B cell (primary cell): ENCODE measurements at regions not wholly inside any gene's neighbourhood (a gene's known extent, or its start where the extent isn't known, plus 50 kb on each side); places are given as distances from the start of the nearest gene placed in this dataset.
"Not testable (repeated sequence)": the region's sequence is repeated elsewhere in the genome, so short reads cannot be mapped to it uniquely, and the experiment has no call there.

Source experiments
- ATAC-seq: fragments of 200-7000 bp; cut with Tn5 transposase; one replicate; pipeline ENCODE4 v1.10.0; 2021; ENCODE audit warnings: low read depth, mild to moderate bottlenecking, moderate number of reproducible peaks, moderate library complexity
- CTCF ChIA-PET: fragments of 350-600 bp; sonication (Branson Sonifier 250); formaldehyde crosslinking; loops from one replicate; lab custom pipeline; 2021; ENCODE audit warnings: antibody characterized with exemption, inconsistent platforms; lab: Charles Lee
- POLR2A ChIA-PET: fragments of 350-600 bp; sonication (Branson Sonifier 250); formaldehyde crosslinking; loops from one replicate; lab custom pipeline; 2021; ENCODE audit warnings: antibody characterized with exemption; lab: Charles Lee
- DNase-seq: peaks from one replicate; pipeline ENCODE4 v3.0.0; 2013
- H2AFZ ChIP-seq: 2 replicates; pipeline ENCODE4 v1.6.1; 2012; ENCODE audit warnings: mild to moderate bottlenecking, low read depth, low read length; ENCODE audit not compliant: insufficient read depth, poor library complexity, severe bottlenecking
- H3K27ac ChIP-seq, 2 donors: 1 replicate in 1 of 2; 2 replicates in 1 of 2; pipeline ENCODE4 v1.5.1; 2012 to 2013; ENCODE audit warnings: low read length in 2 of 2, mild to moderate bottlenecking in 2 of 2, moderate library complexity in 1 of 2
- H3K27me3 ChIP-seq, 4 experiments: fragments of 200-600 bp in 1 of 4; sonication (generic) in 1 of 4; replicated peaks in 1 of 4; 1 replicate in 2 of 4; 2 replicates in 2 of 4; pipeline versions ENCODE4 v1.6.1 to v1.7.0; 2013 to 2016; ENCODE audit warnings: low read length in 3 of 4, mild to moderate bottlenecking in 2 of 4, mixed read lengths in 1 of 4, moderate library complexity in 1 of 4; ENCODE audit not compliant: insufficient read depth in 4 of 4, control insufficient read depth in 3 of 4; ENCODE audit errors: control extremely low read depth in 1 of 4
- H3K36me3 ChIP-seq, 2 experiments: replicated peaks in 1 of 2; 1 replicate in 1 of 2; 2 replicates in 1 of 2; pipeline versions ENCODE4 v1.6.1 to v1.7.1; 2013; ENCODE audit warnings: low read length in 1 of 2; ENCODE audit not compliant: insufficient read depth in 2 of 2, control insufficient read depth in 1 of 2; ENCODE audit errors: control extremely low read depth in 1 of 2, extremely low read depth in 1 of 2
- H3K4me1 ChIP-seq, 2 donors: fragments of 200-600 bp in 1 of 2; sonication (generic) in 1 of 2; 1 replicate in 1 of 2; 2 replicates in 1 of 2; pipeline versions ENCODE4 v1.5.1 to v1.6.1; 2013 to 2017; ENCODE audit warnings: low read length in 2 of 2; ENCODE audit not compliant: control insufficient read depth in 2 of 2, insufficient read depth in 2 of 2
- H3K4me2 ChIP-seq: replicated peaks from 2 replicates; pipeline ENCODE3; 2012; ENCODE audit warnings: mild to moderate bottlenecking, low read depth, low read length; ENCODE audit not compliant: poor library complexity, severe bottlenecking
- H3K4me3 ChIP-seq, 5 experiments: fragments of 200-600 bp in 1 of 5; sonication (generic) in 1 of 5; 1 replicate in 3 of 5; 2 replicates in 2 of 5; pipeline versions ENCODE4 v1.5.1 to v1.7.0; 2011 to 2016; ENCODE audit warnings: low read length in 4 of 5, mild to moderate bottlenecking in 4 of 5, low read depth in 2 of 5, control low read depth in 1 of 5, moderate library complexity in 1 of 5; ENCODE audit not compliant: insufficient read depth in 1 of 5; ENCODE audit errors: control extremely low read depth in 1 of 5, extremely low read depth in 1 of 5
- H3K79me2 ChIP-seq: fragments of 200-600 bp; sonication (generic); one replicate; pipeline ENCODE4 v1.6.0; 2016; ENCODE audit warnings: low read length; ENCODE audit not compliant: control insufficient read depth, insufficient read depth
- H3K9ac ChIP-seq: fragments of 200-600 bp; sonication (generic); 2 replicates; pipeline ENCODE4 v1.6.1; 2017; ENCODE audit warnings: mild to moderate bottlenecking, low read length, moderate library complexity
- H3K9me3 ChIP-seq, 3 donors: one replicate each; pipeline versions ENCODE4 v1.6.1 to v1.7.1; 2013; ENCODE audit warnings: low read length in 2 of 3; ENCODE audit not compliant: control insufficient read depth in 2 of 3, insufficient read depth in 1 of 3; ENCODE audit errors: control extremely low read depth in 1 of 3
- H4K20me1 ChIP-seq: 2 replicates; pipeline ENCODE4 v1.6.0; 2012; ENCODE audit warnings: mild to moderate bottlenecking, low read length; ENCODE audit not compliant: insufficient read depth, control insufficient read depth, poor library complexity, severe bottlenecking
- H3K27ac Mint-ChIP-seq: one replicate; pipeline ENCODE4 v1.8.0; 2021; ENCODE audit warnings: mixed read lengths
- H3K27me3 Mint-ChIP-seq: one replicate; pipeline ENCODE4 v1.8.0; 2021; ENCODE audit warnings: mixed read lengths
- H3K4me1 Mint-ChIP-seq: one replicate; pipeline ENCODE4 v1.8.0; 2021; ENCODE audit warnings: mixed read lengths
- H3K4me3 Mint-ChIP-seq: one replicate; pipeline ENCODE4 v1.8.0; 2021; ENCODE audit warnings: mixed read lengths
- H3K9me3 Mint-ChIP-seq: one replicate; pipeline ENCODE4 v1.8.0; 2022; ENCODE audit warnings: mixed read lengths; ENCODE audit not compliant: insufficient read depth
- EZH2 ChIP-seq: IDR thresholded peaks from 2 replicates; pipeline ENCODE4 v1.6.1; 2012; ENCODE audit warnings: borderline replicate concordance, low read depth, mild to moderate bottlenecking, moderate library complexity, low read length; ENCODE audit not compliant: insufficient read depth, poor library complexity, severe bottlenecking
- WGBS: methylation state at CpG from one replicate; pipeline ENCODE4 v1.1.5; 2013; ENCODE audit warnings: missing lambda C conversion rate; ENCODE audit not compliant: insufficient coverage; 5-methylcytosine and 5-hydroxymethylcytosine counted together
- intact Hi-C: fragments of 100-400 bp; cut with micrococcal nuclease; formaldehyde crosslinking; loops from one replicate; pipeline ENCODE4 v1.10.0; 2022
- TF ChIP-seq, protein P1 (sequence below): fragments of 200-600 bp; IDR thresholded peaks from one replicate; pipeline ENCODE4 v1.8.0; 2022; ENCODE audit warnings: antibody characterized with exemption, mild to moderate bottlenecking

DNA sequence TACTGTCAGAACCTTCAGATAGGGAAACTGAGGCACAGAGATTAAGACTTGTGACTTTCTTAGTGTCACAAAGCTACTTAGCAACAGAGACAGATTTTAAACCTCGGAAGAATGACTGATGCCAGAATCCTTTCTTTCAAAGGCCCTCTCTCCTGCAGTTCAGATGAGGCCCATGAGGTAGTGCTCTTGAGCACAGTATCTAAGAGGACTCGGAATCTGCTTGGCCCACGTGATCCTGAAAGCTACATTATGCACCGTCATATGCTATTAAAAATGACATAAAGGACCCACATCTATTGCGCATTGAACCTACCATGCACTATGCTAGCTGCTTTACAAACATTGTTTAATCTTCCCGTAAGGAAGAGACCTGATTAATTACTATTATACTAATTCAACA is 355.9 kb downstream of the SFMBT2 start:
- Mint-ChIP-seq H3K9me3 (peaks cover 3% of the 10 kb centered on the region), H3K4me1 (no peaks in the 10 kb centered on the region), H3K4me3 (no peak overlapping the region), H3K27me3 (peaks cover 7% of the 10 kb centered on the region), H3K27ac (no peak overlapping the region)
- Histone ChIP-seq H3K36me3 (no peaks in the 10 kb centered on the region), H3K4me2 (no peak overlapping the region), H3K27me3 (no peaks in the 10 kb centered on the region), H3K4me1 (no peaks in the 10 kb centered on the region), H3K79me2 (no peaks in the 10 kb centered on the region), H3K9me3 (peaks cover 0 to 5% (median 0%) of the 10 kb centered on the region in 3 donors), H3K27ac (no peak overlapping the region), H3K9ac (no peak overlapping the region), H2AFZ (no peak overlapping the region), H3K4me3 (no peak overlapping the region), H4K20me1 (no peaks in the 10 kb centered on the region)
- POLR2A ChIA-PET, result no interaction called here
- TF ChIP-seq, protein P1, sequence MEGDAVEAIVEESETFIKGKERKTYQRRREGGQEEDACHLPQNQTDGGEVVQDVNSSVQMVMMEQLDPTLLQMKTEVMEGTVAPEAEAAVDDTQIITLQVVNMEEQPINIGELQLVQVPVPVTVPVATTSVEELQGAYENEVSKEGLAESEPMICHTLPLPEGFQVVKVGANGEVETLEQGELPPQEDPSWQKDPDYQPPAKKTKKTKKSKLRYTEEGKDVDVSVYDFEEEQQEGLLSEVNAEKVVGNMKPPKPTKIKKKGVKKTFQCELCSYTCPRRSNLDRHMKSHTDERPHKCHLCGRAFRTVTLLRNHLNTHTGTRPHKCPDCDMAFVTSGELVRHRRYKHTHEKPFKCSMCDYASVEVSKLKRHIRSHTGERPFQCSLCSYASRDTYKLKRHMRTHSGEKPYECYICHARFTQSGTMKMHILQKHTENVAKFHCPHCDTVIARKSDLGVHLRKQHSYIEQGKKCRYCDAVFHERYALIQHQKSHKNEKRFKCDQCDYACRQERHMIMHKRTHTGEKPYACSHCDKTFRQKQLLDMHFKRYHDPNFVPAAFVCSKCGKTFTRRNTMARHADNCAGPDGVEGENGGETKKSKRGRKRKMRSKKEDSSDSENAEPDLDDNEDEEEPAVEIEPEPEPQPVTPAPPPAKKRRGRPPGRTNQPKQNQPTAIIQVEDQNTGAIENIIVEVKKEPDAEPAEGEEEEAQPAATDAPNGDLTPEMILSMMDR, result peak; percentile 8
- no peak for TF ChIP-seq EZH2
- intact Hi-C loops, result no loop called here
- no peak for ATAC-seq
- WGBS, result 82% methylated on average over 4 of the region's 6 CpGs
- no peak for DNase-seq
- CTCF ChIA-PET, result no interaction called here

DNA sequence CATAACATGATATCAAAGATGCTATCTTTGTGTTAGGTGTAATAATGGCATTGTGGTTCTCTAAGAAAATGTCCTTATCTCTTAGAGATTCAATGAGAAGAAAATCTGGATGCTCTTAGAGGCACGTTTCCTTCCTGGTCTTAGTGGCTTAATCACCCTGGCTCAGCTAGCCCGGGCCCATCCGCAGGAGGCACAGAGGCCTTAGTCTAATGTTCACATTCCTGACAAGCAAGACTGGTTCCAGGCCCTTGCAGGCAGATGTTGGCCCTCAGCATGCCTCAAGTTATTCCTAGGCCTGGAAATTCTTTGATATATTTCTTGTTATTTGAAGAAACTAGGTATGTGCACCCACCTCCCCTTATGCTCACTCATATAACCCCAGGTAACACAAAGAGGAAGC is 357.6 kb downstream of the SFMBT2 start:
- WGBS, result 100% methylated on average over 3 of the region's 3 CpGs
- Histone ChIP-seq H3K79me2 (no peaks in the 10 kb centered on the region), H3K9me3 (peaks cover 0 to 10% (median 0%) of the 10 kb centered on the region in 3 donors), H3K27ac (no peak overlapping the region), H3K27me3 (no peaks in the 10 kb centered on the region), H3K36me3 (no peaks in the 10 kb centered on the region), H2AFZ (no peak overlapping the region), H3K4me2 (no peak overlapping the region), H3K4me3 (no peak overlapping the region), H4K20me1 (no peaks in the 10 kb centered on the region), H3K4me1 (no peaks in the 10 kb centered on the region), H3K9ac (no peak overlapping the region)
- no peak for DNase-seq
- no peak overlapping the region for H3K4me3 Mint-ChIP-seq
- intact Hi-C loops, result no loop called here
- H3K27ac Mint-ChIP-seq, result no peak overlapping the region
- CTCF ChIA-PET, result no interaction called here
- TF ChIP-seq, protein P1, result no peak
- no peak for TF ChIP-seq EZH2
- no peaks in the 10 kb centered on the region for H3K4me1 Mint-ChIP-seq
- POLR2A ChIA-PET, result no interaction called here
- H3K9me3 Mint-ChIP-seq, result peaks cover 3% of the 10 kb centered on the region
- no peak for ATAC-seq
- peaks cover 7% of the 10 kb centered on the region for H3K27me3 Mint-ChIP-seq

DNA sequence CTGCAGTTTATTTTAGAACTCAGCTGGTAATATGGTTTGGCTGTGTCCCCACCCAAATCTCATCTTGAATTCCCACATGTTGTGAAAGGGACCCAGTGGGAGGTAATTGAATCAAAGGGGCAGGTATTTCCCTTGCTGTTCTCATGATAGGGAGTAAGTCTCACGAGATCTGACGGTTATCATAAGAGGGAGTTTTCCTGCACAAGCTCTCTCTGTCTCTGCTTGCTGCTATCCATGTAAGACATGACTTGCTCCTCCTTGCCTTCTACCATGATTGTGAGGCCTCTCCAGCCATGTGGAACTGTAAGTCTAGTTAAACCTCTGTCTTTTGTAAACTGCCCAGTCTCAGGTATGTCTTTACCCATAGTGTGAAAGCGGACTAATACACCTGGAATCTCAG is 360.8 kb downstream of the SFMBT2 start:
- H3K27ac ChIP-seq, H2AFZ ChIP-seq, H3K27me3 ChIP-seq, H3K9me3 Mint-ChIP-seq, H3K9ac ChIP-seq, H4K20me1 ChIP-seq, H3K4me2 ChIP-seq, H3K4me3 Mint-ChIP-seq, H3K36me3 ChIP-seq, DNase-seq, H3K9me3 ChIP-seq, H3K27me3 Mint-ChIP-seq, H3K79me2 ChIP-seq, H3K27ac Mint-ChIP-seq, H3K4me3 ChIP-seq, POLR2A ChIA-PET, CTCF ChIA-PET, intact Hi-C loops, ATAC-seq: not testable (repeated sequence)
- H3K4me1 Mint-ChIP-seq, result peaks cover 25% of the 10 kb centered on the region
- peaks cover 22 to 26% of the 10 kb centered on the region in 2 donors for H3K4me1 ChIP-seq
- WGBS, result 100% methylated on average over 2 of the region's 3 CpGs
